ENCODE measurements at regions not wholly inside any gene's neighbourhood (a gene's known extent, or its start where the extent isn't known, plus 50 kb on each side); places are given as distances from the start of the nearest gene placed in this dataset.

DNA sequence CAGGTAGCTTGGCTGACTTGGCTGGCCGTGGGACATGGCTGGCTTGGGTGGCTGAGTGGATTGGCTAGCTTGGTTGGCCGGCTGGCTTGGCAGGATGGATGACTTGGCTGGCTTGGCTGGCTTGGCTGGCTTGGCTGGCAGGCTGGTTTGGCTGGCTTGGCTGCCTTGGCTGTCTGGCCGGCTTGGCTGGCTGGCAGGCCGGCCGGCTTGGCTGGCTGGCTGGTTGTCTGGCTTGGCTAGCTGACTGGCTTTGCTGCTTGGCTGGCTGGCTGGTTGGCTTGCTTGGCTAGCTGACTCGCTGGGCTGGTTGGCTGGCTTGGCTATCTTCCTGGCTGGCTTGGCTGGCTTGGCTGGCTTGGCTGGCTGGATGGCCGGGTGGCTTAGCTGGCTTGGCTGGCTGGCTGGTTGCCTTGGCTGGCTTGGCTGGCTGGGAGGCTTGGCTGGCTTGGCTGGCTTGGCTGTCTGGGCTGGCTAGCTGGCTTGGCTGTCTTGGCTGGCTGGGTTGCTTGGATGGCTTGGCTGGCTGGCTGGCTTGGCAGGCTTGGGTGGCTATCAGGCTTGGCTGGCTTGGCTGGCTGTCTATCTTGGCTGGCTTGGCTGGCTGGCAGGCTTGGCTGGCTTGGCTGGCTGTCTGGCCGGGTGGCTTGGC is 129.7 kb upstream of the FAM72C start:
- no peaks in the 10 kb centered on the region for H3K4me1 ChIP-seq (ENCODE audit: insufficient read depth)
- H4K20me1 ChIP-seq (replicated peaks; ENCODE audit: insufficient read depth), result no peaks in the 10 kb centered on the region
- H3K9me2 ChIP-seq (ENCODE audit: insufficient read depth), result no peaks in the 10 kb centered on the region
- H3K27ac ChIP-seq (ENCODE audit: low read depth), result no peak overlapping the region
- H3K27ac Mint-ChIP-seq, result no peak overlapping the region
- H3K4me2 ChIP-seq, result no peak overlapping the region
- no peaks in the 10 kb centered on the region for H3K4me1 Mint-ChIP-seq
- no peak overlapping the region for H3K4me3 Mint-ChIP-seq
- H3F3A ChIP-seq (replicated peaks; ENCODE audit: low read depth), result no peaks in the 10 kb centered on the region
- peaks cover 7% of the 10 kb centered on the region for H3K27me3 Mint-ChIP-seq (ENCODE audit: insufficient read depth, low read depth, poor library complexity)
- no peaks in the 10 kb centered on the region for H3K36me3 ChIP-seq (ENCODE audit: insufficient read depth)
- H3K27me3 ChIP-seq (ENCODE audit: insufficient read depth), result no peaks in the 10 kb centered on the region
- no peak overlapping the region for H2AFZ ChIP-seq
- H3K79me2 ChIP-seq (replicated peaks; ENCODE audit: insufficient read depth), result no peaks in the 10 kb centered on the region
- no peak for TF ChIP-seq STAT1 (IDR thresholded peaks at IDR 0.05; ENCODE audit: unreplicated experiment)
- no peak for TF ChIP-seq POLR2AphosphoS5 (IDR thresholded peaks at IDR 0.05; ENCODE audit: low read depth)
- TF ChIP-seq, protein P1, sequence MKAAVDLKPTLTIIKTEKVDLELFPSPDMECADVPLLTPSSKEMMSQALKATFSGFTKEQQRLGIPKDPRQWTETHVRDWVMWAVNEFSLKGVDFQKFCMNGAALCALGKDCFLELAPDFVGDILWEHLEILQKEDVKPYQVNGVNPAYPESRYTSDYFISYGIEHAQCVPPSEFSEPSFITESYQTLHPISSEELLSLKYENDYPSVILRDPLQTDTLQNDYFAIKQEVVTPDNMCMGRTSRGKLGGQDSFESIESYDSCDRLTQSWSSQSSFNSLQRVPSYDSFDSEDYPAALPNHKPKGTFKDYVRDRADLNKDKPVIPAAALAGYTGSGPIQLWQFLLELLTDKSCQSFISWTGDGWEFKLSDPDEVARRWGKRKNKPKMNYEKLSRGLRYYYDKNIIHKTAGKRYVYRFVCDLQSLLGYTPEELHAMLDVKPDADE (IDR thresholded peaks at IDR 0.05), result no peak
- TF ChIP-seq ZNF114 (CRISPR knock-in tag; IDR thresholded peaks at IDR 0.05), result no peak
- TF ChIP-seq, protein P2, sequence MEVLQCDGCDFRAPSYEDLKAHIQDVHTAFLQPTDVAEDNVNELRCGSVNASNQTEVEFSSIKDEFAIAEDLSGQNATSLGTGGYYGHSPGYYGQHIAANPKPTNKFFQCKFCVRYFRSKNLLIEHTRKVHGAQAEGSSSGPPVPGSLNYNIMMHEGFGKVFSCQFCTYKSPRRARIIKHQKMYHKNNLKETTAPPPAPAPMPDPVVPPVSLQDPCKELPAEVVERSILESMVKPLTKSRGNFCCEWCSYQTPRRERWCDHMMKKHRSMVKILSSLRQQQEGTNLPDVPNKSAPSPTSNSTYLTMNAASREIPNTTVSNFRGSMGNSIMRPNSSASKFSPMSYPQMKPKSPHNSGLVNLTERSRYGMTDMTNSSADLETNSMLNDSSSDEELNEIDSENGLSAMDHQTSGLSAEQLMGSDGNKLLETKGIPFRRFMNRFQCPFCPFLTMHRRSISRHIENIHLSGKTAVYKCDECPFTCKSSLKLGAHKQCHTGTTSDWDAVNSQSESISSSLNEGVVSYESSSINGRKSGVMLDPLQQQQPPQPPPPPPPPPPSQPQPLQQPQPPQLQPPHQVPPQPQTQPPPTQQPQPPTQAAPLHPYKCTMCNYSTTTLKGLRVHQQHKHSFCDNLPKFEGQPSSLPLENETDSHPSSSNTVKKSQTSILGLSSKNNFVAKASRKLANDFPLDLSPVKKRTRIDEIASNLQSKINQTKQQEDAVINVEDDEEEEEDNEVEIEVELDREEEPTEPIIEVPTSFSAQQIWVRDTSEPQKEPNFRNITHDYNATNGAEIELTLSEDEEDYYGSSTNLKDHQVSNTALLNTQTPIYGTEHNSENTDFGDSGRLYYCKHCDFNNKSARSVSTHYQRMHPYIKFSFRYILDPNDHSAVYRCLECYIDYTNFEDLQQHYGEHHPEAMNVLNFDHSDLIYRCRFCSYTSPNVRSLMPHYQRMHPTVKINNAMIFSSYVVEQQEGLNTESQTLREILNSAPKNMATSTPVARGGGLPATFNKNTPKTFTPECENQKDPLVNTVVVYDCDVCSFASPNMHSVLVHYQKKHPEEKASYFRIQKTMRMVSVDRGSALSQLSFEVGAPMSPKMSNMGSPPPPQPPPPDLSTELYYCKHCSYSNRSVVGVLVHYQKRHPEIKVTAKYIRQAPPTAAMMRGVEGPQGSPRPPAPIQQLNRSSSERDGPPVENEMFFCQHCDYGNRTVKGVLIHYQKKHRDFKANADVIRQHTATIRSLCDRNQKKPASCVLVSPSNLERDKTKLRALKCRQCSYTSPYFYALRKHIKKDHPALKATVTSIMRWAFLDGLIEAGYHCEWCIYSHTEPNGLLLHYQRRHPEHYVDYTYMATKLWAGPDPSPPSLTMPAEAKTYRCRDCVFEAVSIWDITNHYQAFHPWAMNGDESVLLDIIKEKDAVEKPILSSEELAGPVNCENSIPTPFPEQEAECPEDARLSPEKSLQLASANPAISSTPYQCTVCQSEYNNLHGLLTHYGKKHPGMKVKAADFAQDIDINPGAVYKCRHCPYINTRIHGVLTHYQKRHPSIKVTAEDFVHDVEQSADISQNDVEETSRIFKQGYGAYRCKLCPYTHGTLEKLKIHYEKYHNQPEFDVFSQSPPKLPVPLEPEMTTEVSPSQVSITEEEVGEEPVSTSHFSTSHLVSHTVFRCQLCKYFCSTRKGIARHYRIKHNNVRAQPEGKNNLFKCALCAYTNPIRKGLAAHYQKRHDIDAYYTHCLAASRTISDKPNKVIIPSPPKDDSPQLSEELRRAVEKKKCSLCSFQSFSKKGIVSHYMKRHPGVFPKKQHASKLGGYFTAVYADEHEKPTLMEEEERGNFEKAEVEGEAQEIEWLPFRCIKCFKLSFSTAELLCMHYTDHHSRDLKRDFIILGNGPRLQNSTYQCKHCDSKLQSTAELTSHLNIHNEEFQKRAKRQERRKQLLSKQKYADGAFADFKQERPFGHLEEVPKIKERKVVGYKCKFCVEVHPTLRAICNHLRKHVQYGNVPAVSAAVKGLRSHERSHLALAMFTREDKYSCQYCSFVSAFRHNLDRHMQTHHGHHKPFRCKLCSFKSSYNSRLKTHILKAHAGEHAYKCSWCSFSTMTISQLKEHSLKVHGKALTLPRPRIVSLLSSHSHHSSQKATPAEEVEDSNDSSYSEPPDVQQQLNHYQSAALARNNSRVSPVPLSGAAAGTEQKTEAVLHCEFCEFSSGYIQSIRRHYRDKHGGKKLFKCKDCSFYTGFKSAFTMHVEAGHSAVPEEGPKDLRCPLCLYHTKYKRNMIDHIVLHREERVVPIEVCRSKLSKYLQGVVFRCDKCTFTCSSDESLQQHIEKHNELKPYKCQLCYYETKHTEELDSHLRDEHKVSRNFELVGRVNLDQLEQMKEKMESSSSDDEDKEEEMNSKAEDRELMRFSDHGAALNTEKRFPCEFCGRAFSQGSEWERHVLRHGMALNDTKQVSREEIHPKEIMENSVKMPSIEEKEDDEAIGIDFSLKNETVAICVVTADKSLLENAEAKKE (CRISPR knock-in tag; IDR thresholded peaks at IDR 0.05), result no peak
- no peak for TF ChIP-seq CREB1 (CRISPR knock-in tag; IDR thresholded peaks at IDR 0.05; ENCODE audit: low read depth)
- no peak for TF ChIP-seq NANOG (IDR thresholded peaks at IDR 0.05; ENCODE audit: borderline replicate concordance)
- TF ChIP-seq EZH2phosphoT487 (IDR thresholded peaks at IDR 0.05; ENCODE audit: unreplicated experiment), result no peak
- TF ChIP-seq JUNB (IDR thresholded peaks at IDR 0.05; ENCODE audit: unreplicated experiment), result no peak
- TF ChIP-seq, protein P3, sequence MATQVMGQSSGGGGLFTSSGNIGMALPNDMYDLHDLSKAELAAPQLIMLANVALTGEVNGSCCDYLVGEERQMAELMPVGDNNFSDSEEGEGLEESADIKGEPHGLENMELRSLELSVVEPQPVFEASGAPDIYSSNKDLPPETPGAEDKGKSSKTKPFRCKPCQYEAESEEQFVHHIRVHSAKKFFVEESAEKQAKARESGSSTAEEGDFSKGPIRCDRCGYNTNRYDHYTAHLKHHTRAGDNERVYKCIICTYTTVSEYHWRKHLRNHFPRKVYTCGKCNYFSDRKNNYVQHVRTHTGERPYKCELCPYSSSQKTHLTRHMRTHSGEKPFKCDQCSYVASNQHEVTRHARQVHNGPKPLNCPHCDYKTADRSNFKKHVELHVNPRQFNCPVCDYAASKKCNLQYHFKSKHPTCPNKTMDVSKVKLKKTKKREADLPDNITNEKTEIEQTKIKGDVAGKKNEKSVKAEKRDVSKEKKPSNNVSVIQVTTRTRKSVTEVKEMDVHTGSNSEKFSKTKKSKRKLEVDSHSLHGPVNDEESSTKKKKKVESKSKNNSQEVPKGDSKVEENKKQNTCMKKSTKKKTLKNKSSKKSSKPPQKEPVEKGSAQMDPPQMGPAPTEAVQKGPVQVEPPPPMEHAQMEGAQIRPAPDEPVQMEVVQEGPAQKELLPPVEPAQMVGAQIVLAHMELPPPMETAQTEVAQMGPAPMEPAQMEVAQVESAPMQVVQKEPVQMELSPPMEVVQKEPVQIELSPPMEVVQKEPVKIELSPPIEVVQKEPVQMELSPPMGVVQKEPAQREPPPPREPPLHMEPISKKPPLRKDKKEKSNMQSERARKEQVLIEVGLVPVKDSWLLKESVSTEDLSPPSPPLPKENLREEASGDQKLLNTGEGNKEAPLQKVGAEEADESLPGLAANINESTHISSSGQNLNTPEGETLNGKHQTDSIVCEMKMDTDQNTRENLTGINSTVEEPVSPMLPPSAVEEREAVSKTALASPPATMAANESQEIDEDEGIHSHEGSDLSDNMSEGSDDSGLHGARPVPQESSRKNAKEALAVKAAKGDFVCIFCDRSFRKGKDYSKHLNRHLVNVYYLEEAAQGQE (IDR thresholded peaks at IDR 0.05; ENCODE audit: unreplicated experiment), result no peak
- no peak for TF ChIP-seq ZNF331 (CRISPR knock-in tag; IDR thresholded peaks at IDR 0.05; ENCODE audit: low read depth)
- TF ChIP-seq, protein P4, sequence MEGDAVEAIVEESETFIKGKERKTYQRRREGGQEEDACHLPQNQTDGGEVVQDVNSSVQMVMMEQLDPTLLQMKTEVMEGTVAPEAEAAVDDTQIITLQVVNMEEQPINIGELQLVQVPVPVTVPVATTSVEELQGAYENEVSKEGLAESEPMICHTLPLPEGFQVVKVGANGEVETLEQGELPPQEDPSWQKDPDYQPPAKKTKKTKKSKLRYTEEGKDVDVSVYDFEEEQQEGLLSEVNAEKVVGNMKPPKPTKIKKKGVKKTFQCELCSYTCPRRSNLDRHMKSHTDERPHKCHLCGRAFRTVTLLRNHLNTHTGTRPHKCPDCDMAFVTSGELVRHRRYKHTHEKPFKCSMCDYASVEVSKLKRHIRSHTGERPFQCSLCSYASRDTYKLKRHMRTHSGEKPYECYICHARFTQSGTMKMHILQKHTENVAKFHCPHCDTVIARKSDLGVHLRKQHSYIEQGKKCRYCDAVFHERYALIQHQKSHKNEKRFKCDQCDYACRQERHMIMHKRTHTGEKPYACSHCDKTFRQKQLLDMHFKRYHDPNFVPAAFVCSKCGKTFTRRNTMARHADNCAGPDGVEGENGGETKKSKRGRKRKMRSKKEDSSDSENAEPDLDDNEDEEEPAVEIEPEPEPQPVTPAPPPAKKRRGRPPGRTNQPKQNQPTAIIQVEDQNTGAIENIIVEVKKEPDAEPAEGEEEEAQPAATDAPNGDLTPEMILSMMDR (conservative IDR thresholded peaks at IDR 0.05; ENCODE audit: low read depth in 2 of 2), result no peak
- no peak for TF ChIP-seq EZH2 (IDR thresholded peaks at IDR 0.05; ENCODE audit: low read depth, unreplicated experiment)
- peaks cover 5% of the 10 kb centered on the region; the same call in 1 of the 3 replicates for H3K9me3 Mint-ChIP-seq
- ATAC-seq, result no peak
- H3K36me3 Mint-ChIP-seq (ENCODE audit: low read depth), result no peaks in the 10 kb centered on the region
- H3K4me3 ChIP-seq, result no peak overlapping the region
- no peak for DNase-seq (ENCODE audit: low spot score)

All from GM23338 (cell line).